Endothelial cell of umbilical vein (primary cell): ENCODE measurements at regions not wholly inside any gene's neighbourhood (a gene's known extent, or its start where the extent isn't known, plus 50 kb on each side); places are given as distances from the start of the nearest gene placed in this dataset.

Experiments used
- BruUV-seq: library from RNA; stranded (reverse); fragments of 400-500 nt; replicated peaks from 2 replicates; lab custom pipeline; 2021; lab: Mats Ljungman, UMichigan
- CTCF ChIA-PET: fragments of 300-600, 350-600 bp; sonication (Branson Sonifier 250); formaldehyde crosslinking; loops from one replicate; lab custom pipeline; 2021; ENCODE audit warnings: antibody characterized with exemption, inconsistent platforms; lab: Charles Lee
- POLR2A ChIA-PET: fragments of 300-600, 350-600 bp; sonication (Branson Sonifier 250); formaldehyde crosslinking; loops from one replicate; lab custom pipeline; 2021; ENCODE audit warnings: antibody characterized with exemption, inconsistent platforms; lab: Charles Lee
- DNase-seq: peaks from one replicate; pipeline ENCODE4 v3.0.0-alpha.2; 2011; ENCODE audit warnings: low read depth, low spot score
- FAIRE-seq: peaks from 2 replicates; lab custom pipeline; 2011; peaks lifted over from hg19 to GRCh38; lab: Jason Lieb, UNC
- H2AFZ ChIP-seq: 2 replicates; pipeline ENCODE4 v1.6.0; 2012; ENCODE audit warnings: low read depth, low read length, control low read depth, inconsistent platforms
- H3K27ac ChIP-seq: 2 replicates; pipeline ENCODE4 v1.5.1; 2011; ENCODE audit warnings: low read depth, mild to moderate bottlenecking, control low read depth, low read length, moderate library complexity; ENCODE audit not compliant: insufficient read depth
- H3K27me3 ChIP-seq, 2 experiments: 2 replicates each; pipeline versions ENCODE4 v1.6.0 to v1.6.1; 2011; ENCODE audit warnings: low read length in 2 of 2, mixed read lengths in 1 of 2; ENCODE audit not compliant: control insufficient read depth in 2 of 2, insufficient read depth in 2 of 2
- H3K36me3 ChIP-seq, 2 experiments: 2 replicates in 1 of 2; 3 replicates in 1 of 2; pipeline ENCODE4 v1.5.1; 2011; ENCODE audit warnings: low read length in 2 of 2, mild to moderate bottlenecking in 1 of 2, moderate library complexity in 1 of 2; ENCODE audit not compliant: control insufficient read depth in 2 of 2, insufficient read depth in 2 of 2; ENCODE audit errors: extremely low read depth in 1 of 2
- H3K4me1 ChIP-seq: 3 replicates; pipeline ENCODE4 v1.5.1; 2011; ENCODE audit warnings: mild to moderate bottlenecking, low read length; ENCODE audit not compliant: control insufficient read depth, insufficient read depth; ENCODE audit errors: extremely low read depth
- H3K4me2 ChIP-seq: 2 replicates; pipeline ENCODE4 v1.6.1; 2011; ENCODE audit warnings: low read length, control low read depth, mixed read lengths; ENCODE audit not compliant: insufficient read depth
- H3K4me3 ChIP-seq, 3 experiments: fragments of 200-600 bp in 1 of 3; sonication (generic), shearing (Covaris generic) in 1 of 3; replicated peaks in 1 of 3; 2 replicates each; pipeline ENCODE4 v1.5.1; 2011 to 2016; ENCODE audit warnings: control low read depth in 3 of 3, low read length in 3 of 3, mild to moderate bottlenecking in 2 of 3, inconsistent platforms in 1 of 3, low read depth in 1 of 3, moderate library complexity in 1 of 3; ENCODE audit not compliant: insufficient read depth in 1 of 3
- H3K79me2 ChIP-seq: 2 replicates; pipeline ENCODE4 v1.6.0; 2012; ENCODE audit warnings: low read length, inconsistent platforms; ENCODE audit not compliant: control insufficient read depth, insufficient read depth
- H3K9ac ChIP-seq: replicated peaks from 2 replicates; pipeline ENCODE3; 2011; ENCODE audit warnings: low read length, control low read depth; ENCODE audit not compliant: insufficient read depth; ENCODE audit errors: extremely low read depth
- H3K9me1 ChIP-seq: replicated peaks from 3 replicates; pipeline ENCODE4 v1.6.0; 2011; ENCODE audit warnings: mild to moderate bottlenecking, low read length; ENCODE audit not compliant: control insufficient read depth, insufficient read depth; ENCODE audit errors: extremely low read depth
- H3K9me3 ChIP-seq: replicated peaks from 2 replicates; pipeline ENCODE4 v1.5.1; 2012; ENCODE audit warnings: low read length, inconsistent platforms; ENCODE audit not compliant: control insufficient read depth, insufficient read depth
- H4K20me1 ChIP-seq: replicated peaks from 2 replicates; pipeline ENCODE3; 2011; ENCODE audit warnings: mild to moderate bottlenecking, low read length; ENCODE audit not compliant: control insufficient read depth, insufficient read depth; ENCODE audit errors: extremely low read depth
- EZH2 ChIP-seq: IDR thresholded peaks from 2 replicates; pipeline ENCODE4 v1.6.1; 2012; ENCODE audit warnings: borderline replicate concordance, low read depth, mild to moderate bottlenecking, moderate library complexity, low read length, inconsistent platforms; ENCODE audit not compliant: severe bottlenecking
- FOS ChIP-seq: IDR thresholded peaks from 2 replicates; pipeline ENCODE4 v1.6.1; 2011; ENCODE audit warnings: mild to moderate bottlenecking, low read length, moderate library complexity, borderline replicate concordance; ENCODE audit not compliant: insufficient read depth
- GATA2 ChIP-seq: IDR thresholded peaks from 2 replicates; pipeline ENCODE4 v1.7.0; 2011; ENCODE audit warnings: low read depth, mild to moderate bottlenecking, moderate library complexity, mixed read lengths, low read length; ENCODE audit not compliant: insufficient read length, insufficient read depth
- JUN ChIP-seq: IDR thresholded peaks from 2 replicates; pipeline ENCODE4 v1.6.1; 2011; ENCODE audit warnings: borderline replicate concordance, low read depth; ENCODE audit not compliant: insufficient read length, insufficient read depth
- MYC ChIP-seq: IDR thresholded peaks from one replicate; pipeline ENCODE4 v1.6.1; 2011; ENCODE audit warnings: mild to moderate bottlenecking, low read depth, low read length
- POLR2A ChIP-seq: IDR thresholded peaks from 2 replicates; pipeline ENCODE4 v1.6.1; 2012; ENCODE audit warnings: low read depth, mild to moderate bottlenecking, control low read depth, low read length
- POLR2AphosphoS5 ChIP-seq: IDR thresholded peaks from 2 replicates; pipeline ENCODE4 v1.6.1; 2012; ENCODE audit warnings: low read depth, mild to moderate bottlenecking, control low read depth, low read length, moderate library complexity; ENCODE audit not compliant: insufficient read depth
- dilution Hi-C: fragments of 300-500 bp; cut with MboI; formaldehyde crosslinking; loops from one replicate; pipeline ENCODE4 v1.15.0; 2019; ENCODE audit warnings: low sequenced_read_pairs; ENCODE audit not compliant: extremely low pct_ligation_motif_present
- intact Hi-C: fragments of 100-400 bp; cut with micrococcal nuclease; formaldehyde crosslinking; loops from one replicate; pipeline ENCODE4 v1.10.0; 2022
- TF ChIP-seq, protein P1 (sequence below): IDR thresholded peaks from 2 replicates; pipeline ENCODE4 v1.6.1; 2011; ENCODE audit not compliant: insufficient read depth, insufficient read length
- TF ChIP-seq, protein P2 (sequence below), 2 donors: IDR thresholded peaks; 1 replicate in 1 of 2; 2 replicates in 1 of 2; pipeline ENCODE4 v1.5.1; 2011; ENCODE audit warnings: low read length in 2 of 2, mild to moderate bottlenecking in 2 of 2, moderate library complexity in 2 of 2, control low read depth in 1 of 2, inconsistent platforms in 1 of 2, low read depth in 1 of 2; ENCODE audit not compliant: insufficient read depth in 1 of 2; ENCODE audit errors: extremely low read depth in 1 of 2

DNA sequence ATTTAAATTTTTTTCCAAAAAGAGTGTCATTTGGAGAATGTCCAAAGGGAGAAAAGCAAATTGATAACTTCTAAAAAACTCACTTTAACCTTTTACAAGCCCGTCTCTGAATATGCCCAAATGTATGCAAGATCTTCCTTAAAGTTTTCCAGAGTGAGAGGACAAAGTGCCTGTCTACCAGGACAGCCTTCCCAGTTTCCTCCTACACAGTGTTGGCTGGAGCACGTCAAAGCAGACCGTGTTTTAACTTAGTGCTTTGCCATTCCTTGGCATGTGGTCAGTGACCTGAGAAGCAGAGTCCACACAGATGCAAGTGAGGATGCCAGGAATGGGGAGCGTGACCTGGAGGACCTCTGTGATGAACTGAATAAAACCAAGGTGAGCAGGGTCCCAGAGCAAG, 245.7 kb downstream of the FAM43A start:
- H3K4me2 ChIP-seq: peak overlapping the region; percentile 53
- TF ChIP-seq JUN: no peak
- TF ChIP-seq EZH2: no peak
- TF ChIP-seq FOS: no peak
- TF ChIP-seq MYC: no peak
- TF ChIP-seq, protein P1, sequence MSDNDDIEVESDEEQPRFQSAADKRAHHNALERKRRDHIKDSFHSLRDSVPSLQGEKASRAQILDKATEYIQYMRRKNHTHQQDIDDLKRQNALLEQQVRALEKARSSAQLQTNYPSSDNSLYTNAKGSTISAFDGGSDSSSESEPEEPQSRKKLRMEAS: no peak
- TF ChIP-seq GATA2: no peak
- no peak for TF ChIP-seq POLR2A
- no peak for TF ChIP-seq POLR2AphosphoS5
- TF ChIP-seq, protein P2, sequence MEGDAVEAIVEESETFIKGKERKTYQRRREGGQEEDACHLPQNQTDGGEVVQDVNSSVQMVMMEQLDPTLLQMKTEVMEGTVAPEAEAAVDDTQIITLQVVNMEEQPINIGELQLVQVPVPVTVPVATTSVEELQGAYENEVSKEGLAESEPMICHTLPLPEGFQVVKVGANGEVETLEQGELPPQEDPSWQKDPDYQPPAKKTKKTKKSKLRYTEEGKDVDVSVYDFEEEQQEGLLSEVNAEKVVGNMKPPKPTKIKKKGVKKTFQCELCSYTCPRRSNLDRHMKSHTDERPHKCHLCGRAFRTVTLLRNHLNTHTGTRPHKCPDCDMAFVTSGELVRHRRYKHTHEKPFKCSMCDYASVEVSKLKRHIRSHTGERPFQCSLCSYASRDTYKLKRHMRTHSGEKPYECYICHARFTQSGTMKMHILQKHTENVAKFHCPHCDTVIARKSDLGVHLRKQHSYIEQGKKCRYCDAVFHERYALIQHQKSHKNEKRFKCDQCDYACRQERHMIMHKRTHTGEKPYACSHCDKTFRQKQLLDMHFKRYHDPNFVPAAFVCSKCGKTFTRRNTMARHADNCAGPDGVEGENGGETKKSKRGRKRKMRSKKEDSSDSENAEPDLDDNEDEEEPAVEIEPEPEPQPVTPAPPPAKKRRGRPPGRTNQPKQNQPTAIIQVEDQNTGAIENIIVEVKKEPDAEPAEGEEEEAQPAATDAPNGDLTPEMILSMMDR (IDR thresholded peaks at IDR 0.05; ENCODE audit: extremely low read depth in 1 of 2, insufficient read depth in 1 of 2, low read depth in 1 of 2, low read length in 2 of 2): no peak
- ChIA-PET POLR2A (interaction anchor here (0.7 to 2.4 kb wide), 13 partner anchors 47 to 259 kb away, joined by 3 to 42 read pairs (median 6); partner anchors contain the start of genes FAM43A and LSG1), CTCF (interaction anchor here (0.7 to 2.1 kb wide), 31 partner anchors 10 to 340 kb away, joined by 3 to 28 read pairs (median 5); partner anchors contain the start of genes FAM43A, LSG1 and XXYLT1)
- H3K27ac ChIP-seq: peak overlapping the region; percentile 98
- intact Hi-C loops (loop anchor here (2.0 kb wide), 2 partner anchors 23 to 53 kb away; no protein-coding TSS in a partner anchor), dilution Hi-C loops (no loop called here)
- H3K4me3 ChIP-seq: no peak overlapping the region
- H3K79me2 ChIP-seq: no peaks in the 10 kb centered on the region
- no peak for DNase-seq
- peak overlapping the region; percentile 69 for H3K9ac ChIP-seq
- no peaks in the 10 kb centered on the region for H3K36me3 ChIP-seq
- no peaks in the 10 kb centered on the region for H4K20me1 ChIP-seq
- BruUV-seq: TSS peak; percentile 75
- no peak for FAIRE-seq
- H3K27me3 ChIP-seq: no peaks in the 10 kb centered on the region
- peak overlapping the region; percentile 69 for H2AFZ ChIP-seq
- peaks cover 47% of the 10 kb centered on the region for H3K4me1 ChIP-seq
- H3K9me1 ChIP-seq: no peaks in the 10 kb centered on the region
- H3K9me3 ChIP-seq: no peaks in the 10 kb centered on the region
